MCF 10A (cell line): ENCODE measurements at regions not wholly inside any gene's neighbourhood (a gene's known extent, or its start where the extent isn't known, plus 50 kb on each side); places are given as distances from the start of the nearest gene placed in this dataset.

Experiments used
- BruUV-seq: library from RNA; stranded (reverse); fragments of 400-500 nt; replicated peaks from 2 replicates; lab custom pipeline; 2021; lab: Mats Ljungman, UMichigan
- CTCF ChIA-PET: fragments of 300-600 bp; sonication (Branson Sonifier 250); formaldehyde crosslinking; extraction: SDS; loops from one replicate; lab custom pipeline; 2021; ENCODE audit warnings: antibody characterized with exemption, inconsistent platforms; lab: Yijun Ruan, JAX
- POLR2A ChIA-PET: fragments of 300-600, 350-650 bp; sonication (Branson Sonifier 250); formaldehyde crosslinking; extraction: SDS; loops from one replicate; lab custom pipeline; 2020; ENCODE audit warnings: antibody characterized with exemption, inconsistent platforms; lab: Yijun Ruan, JAX
- DNase-seq: peaks from one replicate; pipeline ENCODE4 v3.0.0-alpha.2; 2018; ENCODE audit not compliant: unreplicated experiment
- H3K27ac Mint-ChIP-seq: one replicate; pipeline ENCODE4 v1.8.0; 2022; ENCODE audit warnings: mild to moderate bottlenecking, low read depth, mixed read lengths; ENCODE audit not compliant: unreplicated experiment
- H3K27me3 Mint-ChIP-seq: one replicate; pipeline ENCODE4 v1.8.0; 2022; ENCODE audit warnings: mixed read lengths; ENCODE audit not compliant: insufficient read depth, unreplicated experiment
- H3K36me3 Mint-ChIP-seq: one replicate; pipeline ENCODE4 v1.8.0; 2022; ENCODE audit warnings: mild to moderate bottlenecking, moderate library complexity, mixed read lengths; ENCODE audit not compliant: insufficient read depth, unreplicated experiment
- H3K4me1 Mint-ChIP-seq: one replicate; pipeline ENCODE4 v1.8.0; 2022; ENCODE audit warnings: mixed read lengths; ENCODE audit not compliant: insufficient read depth, unreplicated experiment
- H3K4me3 Mint-ChIP-seq: one replicate; pipeline ENCODE4 v1.8.0; 2022; ENCODE audit warnings: mild to moderate bottlenecking, moderate library complexity, mixed read lengths; ENCODE audit not compliant: unreplicated experiment
- H3K9me3 Mint-ChIP-seq: one replicate; pipeline ENCODE4 v1.8.0; 2022; ENCODE audit warnings: mixed read lengths; ENCODE audit not compliant: unreplicated experiment
- intact Hi-C: fragments of 100-400 bp; cut with micrococcal nuclease; formaldehyde crosslinking; loops from 2 replicates; pipeline ENCODE4 v1.14.1; 2022
- TF ChIP-seq, protein P1 (sequence below): fragments of 200-600 bp; IDR thresholded peaks from one replicate; pipeline ENCODE4 v1.8.0; 2022; ENCODE audit warnings: antibody characterized with exemption, mild to moderate bottlenecking; ENCODE audit not compliant: unreplicated experiment

DNA sequence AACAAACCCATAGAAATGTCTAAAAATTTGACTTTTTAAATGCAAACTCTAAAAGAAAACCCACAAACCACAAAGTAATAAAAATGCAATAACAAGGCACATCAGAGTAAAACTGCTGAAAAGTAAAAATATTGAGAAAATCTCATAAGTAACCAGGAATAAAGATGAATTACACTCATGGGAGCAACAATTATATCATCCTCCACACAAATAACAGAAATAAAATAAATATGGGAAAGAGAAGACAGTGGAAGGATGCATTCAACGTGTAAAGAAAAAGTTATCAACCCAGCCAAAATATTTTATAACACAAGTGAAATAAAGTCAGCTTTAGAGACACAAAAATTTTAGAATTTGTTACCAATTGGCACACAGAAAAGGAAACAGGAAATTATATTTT is 1420.2 kb downstream of the PCDH18 start:
- H3K36me3 Mint-ChIP-seq, result no peaks in the 10 kb centered on the region
- TF ChIP-seq, protein P1, sequence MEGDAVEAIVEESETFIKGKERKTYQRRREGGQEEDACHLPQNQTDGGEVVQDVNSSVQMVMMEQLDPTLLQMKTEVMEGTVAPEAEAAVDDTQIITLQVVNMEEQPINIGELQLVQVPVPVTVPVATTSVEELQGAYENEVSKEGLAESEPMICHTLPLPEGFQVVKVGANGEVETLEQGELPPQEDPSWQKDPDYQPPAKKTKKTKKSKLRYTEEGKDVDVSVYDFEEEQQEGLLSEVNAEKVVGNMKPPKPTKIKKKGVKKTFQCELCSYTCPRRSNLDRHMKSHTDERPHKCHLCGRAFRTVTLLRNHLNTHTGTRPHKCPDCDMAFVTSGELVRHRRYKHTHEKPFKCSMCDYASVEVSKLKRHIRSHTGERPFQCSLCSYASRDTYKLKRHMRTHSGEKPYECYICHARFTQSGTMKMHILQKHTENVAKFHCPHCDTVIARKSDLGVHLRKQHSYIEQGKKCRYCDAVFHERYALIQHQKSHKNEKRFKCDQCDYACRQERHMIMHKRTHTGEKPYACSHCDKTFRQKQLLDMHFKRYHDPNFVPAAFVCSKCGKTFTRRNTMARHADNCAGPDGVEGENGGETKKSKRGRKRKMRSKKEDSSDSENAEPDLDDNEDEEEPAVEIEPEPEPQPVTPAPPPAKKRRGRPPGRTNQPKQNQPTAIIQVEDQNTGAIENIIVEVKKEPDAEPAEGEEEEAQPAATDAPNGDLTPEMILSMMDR, result no peak
- H3K27me3 Mint-ChIP-seq, result peaks cover 9% of the 10 kb centered on the region
- H3K9me3 Mint-ChIP-seq, result no peaks in the 10 kb centered on the region
- BruUV-seq, result no TSS peak
- no peaks in the 10 kb centered on the region for H3K4me1 Mint-ChIP-seq
- intact Hi-C loops, result no loop called here
- no peak overlapping the region for H3K27ac Mint-ChIP-seq
- no peak for DNase-seq
- no peak overlapping the region for H3K4me3 Mint-ChIP-seq
- POLR2A ChIA-PET, result no interaction called here
- CTCF ChIA-PET, result no interaction called here

DNA sequence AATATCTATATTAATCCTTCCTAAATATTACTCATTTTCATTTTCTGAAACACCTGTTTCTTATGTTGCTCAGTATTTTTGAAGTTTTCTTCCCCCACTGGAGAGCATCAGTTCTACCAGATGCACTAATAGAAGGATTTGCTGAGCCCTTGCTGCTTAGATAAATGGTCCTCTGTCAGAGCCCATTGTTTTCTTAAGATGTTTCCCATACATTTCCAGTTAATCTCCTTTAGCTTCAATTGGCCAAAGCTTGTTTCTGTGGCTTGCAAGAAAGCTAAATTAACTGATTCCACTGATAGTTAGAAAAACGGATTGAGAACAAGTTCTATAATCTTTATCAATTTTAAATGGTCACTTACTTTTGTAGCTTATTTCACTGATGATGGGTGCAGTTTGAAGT is 1425.5 kb downstream of the PCDH18 start:
- H3K36me3 Mint-ChIP-seq, result no peaks in the 10 kb centered on the region
- TF ChIP-seq, protein P1, result no peak
- intact Hi-C loops, result no loop called here

DNA sequence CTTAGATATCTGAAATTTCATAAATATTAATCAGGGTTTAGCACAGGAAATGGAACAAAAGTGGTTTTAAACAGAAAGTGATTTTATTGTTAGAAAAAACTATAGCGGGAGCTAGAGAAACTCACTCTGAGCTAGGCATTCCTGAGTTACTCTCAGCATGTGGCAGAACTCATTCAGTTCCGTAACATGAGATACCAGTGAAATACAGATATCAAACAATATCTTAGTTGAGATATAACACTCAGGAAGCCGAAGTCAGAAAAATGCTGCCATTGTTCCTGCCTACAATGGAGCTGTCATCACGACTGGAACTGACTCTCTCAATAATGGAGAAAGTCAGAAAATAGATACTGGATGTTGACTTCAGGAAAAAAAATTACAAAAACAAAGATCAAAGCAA is 1428.7 kb downstream of the PCDH18 start:
- ChIA-PET POLR2A (no interaction called here), CTCF (no interaction called here)
- no peak overlapping the region for H3K4me3 Mint-ChIP-seq
- BruUV-seq, result no TSS peak
- H3K36me3 Mint-ChIP-seq, result no peaks in the 10 kb centered on the region
- TF ChIP-seq, protein P1, result no peak
- H3K27ac Mint-ChIP-seq, result no peak overlapping the region
- H3K27me3 Mint-ChIP-seq, result no peaks in the 10 kb centered on the region
- no peak for DNase-seq
- intact Hi-C loops, result no loop called here
- H3K9me3 Mint-ChIP-seq, result no peaks in the 10 kb centered on the region
- H3K4me1 Mint-ChIP-seq, result no peaks in the 10 kb centered on the region

More for the DNA sequence above, 1425.5 kb downstream of the PCDH18 start:
- no peaks in the 10 kb centered on the region for H3K4me1 Mint-ChIP-seq
- H3K27me3 Mint-ChIP-seq, result peaks cover 2% of the 10 kb centered on the region
- CTCF ChIA-PET, result no interaction called here
- H3K9me3 Mint-ChIP-seq, result no peaks in the 10 kb centered on the region
- no TSS peak for BruUV-seq
- no peak for DNase-seq
- H3K27ac Mint-ChIP-seq, result no peak overlapping the region
- POLR2A ChIA-PET, result no interaction called here
- H3K4me3 Mint-ChIP-seq, result no peak overlapping the region

DNA sequence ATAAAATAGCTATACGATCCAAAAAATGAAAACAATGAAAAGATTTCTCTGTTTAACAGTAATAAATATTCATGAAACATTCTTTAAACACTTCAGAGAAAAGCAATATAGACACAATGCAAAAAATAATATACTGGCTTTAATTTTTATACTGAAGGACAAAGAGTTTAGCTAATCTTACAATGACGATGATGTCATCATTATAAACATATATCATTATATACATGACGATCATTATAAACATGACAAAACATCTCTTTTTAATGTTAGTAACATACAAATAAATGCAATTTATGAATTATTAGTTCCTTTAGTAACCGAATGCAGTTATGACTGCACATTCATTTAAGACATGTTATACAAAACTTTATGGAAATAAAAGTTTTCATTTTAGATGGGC is 1434.6 kb downstream of the PCDH18 start:
- no TSS peak for BruUV-seq
- CTCF ChIA-PET, result no interaction called here
- TF ChIP-seq, protein P1, result no peak
- Mint-ChIP-seq H3K9me3 (no peaks in the 10 kb centered on the region), H3K4me3 (no peak overlapping the region), H3K27ac (no peak overlapping the region), H3K36me3 (no peaks in the 10 kb centered on the region), H3K27me3 (no peaks in the 10 kb centered on the region), H3K4me1 (no peaks in the 10 kb centered on the region)
- POLR2A ChIA-PET, result no interaction called here
- intact Hi-C loops, result no loop called here
- DNase-seq, result no peak
